Upper lobe of right lung (tissue), 1 donor: ENCODE measurements at regions not wholly inside any gene's neighbourhood (a gene's known extent, or its start where the extent isn't known, plus 50 kb on each side); places are given as distances from the start of the nearest gene placed in this dataset.
"Not testable (repeated sequence)": the region's sequence is repeated elsewhere in the genome, so short reads cannot be mapped to it uniquely, and the experiment has no call there.

Experiments used
- ATAC-seq: fragments of 200-7000 bp; cut with Tn5 transposase; one replicate; pipeline ENCODE4 v1.9.1; 2020; ENCODE audit warnings: mild to moderate bottlenecking, moderate library complexity
- DNase-seq: peaks from one replicate; pipeline ENCODE4 v3.0.0-alpha.2; 2020
- H3K27ac ChIP-seq: fragments of 200-600 bp; one replicate; pipeline ENCODE4 v1.8.0; 2022
- H3K27me3 ChIP-seq: fragments of 200-600 bp; one replicate; pipeline ENCODE4 v1.8.0; 2022; ENCODE audit warnings: mild to moderate bottlenecking
- H3K36me3 ChIP-seq: fragments of 200-600 bp; one replicate; pipeline ENCODE4 v1.8.0; 2022
- H3K4me1 ChIP-seq: fragments of 200-600 bp; one replicate; pipeline ENCODE4 v1.8.0; 2022
- H3K4me3 ChIP-seq: fragments of 200-600 bp; one replicate; pipeline ENCODE4 v1.8.0; 2022; ENCODE audit warnings: mild to moderate bottlenecking
- H3K9me3 ChIP-seq: fragments of 200-600 bp; one replicate; pipeline ENCODE4 v1.8.0; 2022
- CTCF ChIP-seq: fragments of 200-600 bp; IDR thresholded peaks from one replicate; pipeline ENCODE4 v1.8.0; 2022; ENCODE audit warnings: antibody characterized with exemption
- intact Hi-C: fragments of 100-400 bp; cut with DNase I; formaldehyde crosslinking; loops from one replicate; pipeline ENCODE4 v1.11.0; 2022
- donor health status: DM: no; HTN: yes; CAD: no; lungs with severe emphysema.

- no peak for TF ChIP-seq CTCF
- Histone ChIP-seq H3K9me3 (no peaks in the 10 kb centered on the region), H3K27me3 (no peaks in the 10 kb centered on the region), H3K4me1 (no peaks in the 10 kb centered on the region), H3K4me3 (no peak overlapping the region), H3K36me3 (no peaks in the 10 kb centered on the region), H3K27ac (no peak overlapping the region)
- ATAC-seq (no peak), DNase-seq (no peak)
- intact Hi-C loops: no loop called here
Observed at GRCh38 chr18:60248336-60249330, 123.9 kb downstream of the MC4R start.

- H3K9me3 ChIP-seq: no peaks in the 10 kb centered on the region
- TF ChIP-seq CTCF: no peak
- no peak overlapping the region for H3K27ac ChIP-seq
- DNase-seq (no peak), ATAC-seq (no peak)
- no peaks in the 10 kb centered on the region for H3K36me3 ChIP-seq
- no peaks in the 10 kb centered on the region for H3K4me1 ChIP-seq
- H3K27me3 ChIP-seq: no peaks in the 10 kb centered on the region
- H3K4me3 ChIP-seq: no peak overlapping the region
- intact Hi-C loops: no loop called here
Observed at GRCh38 chr18:60247103-60247502, 125.5 kb downstream of the MC4R start.

GRCh38 chr18:60246606-60247005 lies 126.0 kb downstream of the MC4R start:
- intact Hi-C loops: no loop called here
- H3K4me1 ChIP-seq: no peaks in the 10 kb centered on the region
- no peaks in the 10 kb centered on the region for H3K36me3 ChIP-seq
- no peak overlapping the region for H3K4me3 ChIP-seq
- no peaks in the 10 kb centered on the region for H3K9me3 ChIP-seq
- no peak overlapping the region for H3K27ac ChIP-seq
- TF ChIP-seq CTCF: no peak
- H3K27me3 ChIP-seq: no peaks in the 10 kb centered on the region
- no peak for ATAC-seq
- no peak for DNase-seq

GRCh38 chr18:60245096-60245495 lies 127.5 kb downstream of the MC4R start:
- no peaks in the 10 kb centered on the region for H3K4me1 ChIP-seq
- H3K27me3 ChIP-seq: no peaks in the 10 kb centered on the region
- H3K27ac ChIP-seq: no peak overlapping the region
- H3K9me3 ChIP-seq: no peaks in the 10 kb centered on the region
- no peak for TF ChIP-seq CTCF
- ATAC-seq (no peak), DNase-seq (no peak)
- H3K36me3 ChIP-seq: no peaks in the 10 kb centered on the region
- intact Hi-C loops: no loop called here
- H3K4me3 ChIP-seq: no peak overlapping the region

GRCh38 chr18:60239024-60239710 lies 133.4 kb downstream of the MC4R start:
- H3K27ac ChIP-seq, H3K36me3 ChIP-seq, ATAC-seq, H3K27me3 ChIP-seq, H3K4me1 ChIP-seq, H3K4me3 ChIP-seq, intact Hi-C loops, H3K9me3 ChIP-seq, DNase-seq: not testable (repeated sequence)

GRCh38 chr18:60235164-60235563 lies 137.4 kb downstream of the MC4R start:
- Histone ChIP-seq H3K27ac (no peak overlapping the region), H3K4me3 (no peak overlapping the region), H3K36me3 (no peaks in the 10 kb centered on the region), H3K4me1 (no peaks in the 10 kb centered on the region), H3K27me3 (no peaks in the 10 kb centered on the region), H3K9me3 (no peaks in the 10 kb centered on the region)
- DNase-seq: no peak
- intact Hi-C loops: no loop called here
- ATAC-seq: no peak
- TF ChIP-seq CTCF: no peak
